GM18907 (cell line): ENCODE measurements at regions not wholly inside any gene's neighbourhood (a gene's known extent, or its start where the extent isn't known, plus 50 kb on each side); places are given as distances from the start of the nearest gene placed in this dataset.
"Not testable (repeated sequence)": the region's sequence is repeated elsewhere in the genome, so short reads cannot be mapped to it uniquely, and the experiment has no call there.

Experiments used
- ATAC-seq: cut with Tn5 transposase; IDR thresholded peaks from one replicate; pipeline ENCODE4 v1.9.1; 2021; ENCODE audit warnings: mild to moderate bottlenecking, moderate library complexity; ENCODE audit not compliant: unreplicated experiment

- no peak for ATAC-seq
These were observed 110.9 kb upstream of the CDC14C start for GRCh38 chr7:48813472-48813871.

DNA sequence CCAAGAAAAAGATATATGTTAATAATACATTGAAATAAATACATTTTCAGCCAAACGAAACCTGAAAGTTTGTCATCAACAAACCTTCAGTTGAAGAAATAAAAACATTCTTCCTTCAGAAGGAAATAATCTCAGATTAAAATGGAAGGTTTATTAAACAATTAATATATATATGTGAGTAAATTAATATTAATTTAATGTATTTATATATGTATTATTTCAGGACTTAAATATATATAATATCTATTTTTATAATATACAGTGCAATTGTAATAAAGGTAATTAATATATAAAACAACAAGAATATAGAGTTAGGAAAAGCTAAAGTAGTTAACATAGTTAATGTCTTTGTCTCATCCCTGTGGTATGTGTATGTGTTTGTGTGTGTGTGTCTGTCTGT lies 102.2 kb upstream of the CDC14C start:
- ATAC-seq, result no peak

GRCh38 chr7:48832303-48832845 lies 92.0 kb upstream of the CDC14C start:
- ATAC-seq, result no peak

- ATAC-seq, result no peak
These were observed 87.1 kb upstream of the CDC14C start for GRCh38 chr7:48837266-48837665.

DNA sequence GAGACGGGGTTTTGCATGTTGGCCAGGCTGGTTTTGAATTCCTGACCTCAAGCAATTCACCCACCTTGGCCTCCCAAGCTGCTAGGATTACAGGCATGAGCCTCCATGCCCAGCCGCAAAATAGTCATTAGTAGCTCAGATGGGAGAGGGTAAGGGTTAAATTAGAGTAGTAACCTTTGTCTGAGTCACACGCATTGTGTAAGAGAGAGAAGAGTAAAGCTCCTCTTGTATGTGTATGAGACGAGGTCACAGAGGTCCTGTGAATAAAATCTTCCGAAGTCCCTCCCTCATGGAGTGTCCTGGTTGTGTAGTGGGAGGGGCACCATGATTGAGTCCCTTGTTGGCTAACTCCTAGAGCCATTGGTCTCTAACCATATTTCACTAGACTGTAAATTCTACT lies 85.2 kb upstream of the CDC14C start:
- no peak for ATAC-seq

GRCh38 chr7:48841739-48842138 lies 82.6 kb upstream of the CDC14C start:
- ATAC-seq, result no peak

- no peak for ATAC-seq
These were observed 76.4 kb upstream of the CDC14C start for GRCh38 chr7:48847917-48848316.

DNA sequence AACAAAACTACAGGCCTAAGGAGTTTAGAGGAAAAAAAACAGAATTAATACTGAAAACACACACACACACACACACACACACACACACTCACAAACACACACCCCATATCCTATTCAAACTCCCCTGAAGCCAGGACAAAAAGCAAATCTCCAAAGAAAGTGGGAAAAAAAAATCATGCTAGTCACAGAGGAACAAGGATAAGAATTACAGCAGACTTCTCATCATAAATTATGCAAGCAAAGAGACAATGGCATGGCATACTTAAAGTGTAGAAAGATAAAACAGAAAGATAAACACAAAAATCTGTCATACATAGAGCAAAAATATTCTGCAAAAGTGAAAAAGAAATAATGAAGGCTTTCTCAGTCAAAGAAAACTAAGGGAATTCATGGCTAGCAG lies 63.9 kb upstream of the CDC14C start:
- ATAC-seq, result not testable (repeated sequence)

DNA sequence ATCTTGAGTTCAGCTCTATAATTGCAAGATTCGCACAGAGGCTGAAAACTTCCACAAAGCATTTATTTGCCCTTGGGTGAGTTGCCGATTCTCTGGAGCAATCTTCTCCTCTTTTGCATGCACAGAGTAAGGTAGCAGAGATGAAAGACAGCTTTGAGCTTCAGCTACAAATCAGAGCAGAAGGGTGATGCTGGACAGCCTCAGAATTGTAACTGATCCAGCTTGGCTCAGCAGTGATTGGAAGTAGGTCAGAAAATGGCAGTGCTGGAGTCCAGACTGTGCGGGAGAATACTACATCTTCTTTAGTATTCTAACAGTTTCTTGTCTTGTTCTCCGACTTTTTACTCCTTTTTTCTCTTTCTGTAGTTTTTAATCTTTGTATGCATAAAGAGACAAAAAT lies 55.4 kb upstream of the CDC14C start:
- ATAC-seq, result no peak

DNA sequence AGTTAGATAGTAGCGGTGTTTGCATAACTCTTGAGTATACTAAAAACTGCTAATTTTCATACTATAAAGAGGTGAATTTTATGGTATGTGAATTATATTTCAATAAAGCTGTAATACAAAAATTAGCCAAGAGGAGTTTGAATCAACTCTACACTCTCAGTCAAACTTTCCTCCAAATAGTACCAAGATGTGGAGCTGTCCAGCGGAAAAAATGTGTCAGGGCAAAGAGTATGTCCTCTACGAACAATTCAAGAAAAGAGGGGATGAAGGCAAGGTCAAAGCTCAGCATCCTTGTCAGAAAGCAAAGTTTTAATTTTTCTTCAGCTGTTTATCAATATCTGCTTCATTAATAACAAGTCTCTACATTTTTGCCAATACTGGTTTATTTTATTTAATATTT lies 51.8 kb upstream of the CDC14C start:
- ATAC-seq, result no peak
